ENCODE measurements at regions not wholly inside any gene's neighbourhood (a gene's known extent, or its start where the extent isn't known, plus 50 kb on each side); places are given as distances from the start of the nearest gene placed in this dataset.

DNA sequence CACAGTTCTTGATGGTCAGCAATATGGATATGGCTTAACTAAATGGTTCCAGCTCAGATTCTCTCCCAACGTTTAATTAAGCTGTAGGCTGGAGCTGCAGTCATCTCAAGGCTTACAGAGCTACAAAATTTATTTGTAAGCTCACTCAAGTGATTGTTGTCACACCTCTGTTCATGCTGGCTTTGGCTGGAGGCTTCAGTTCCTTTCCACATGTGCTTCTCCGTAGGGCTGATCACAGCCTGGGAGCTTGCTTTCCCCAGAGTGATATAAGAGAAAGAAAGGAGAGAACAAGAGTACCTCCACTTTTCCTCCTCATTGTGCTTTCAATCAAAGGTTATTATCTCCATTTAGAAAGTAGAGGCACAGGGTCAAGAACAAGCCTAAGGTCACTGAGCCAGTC, 182.7 kb upstream of the KCNN2 start:
- FAIRE-seq: no peak

GRCh38 chr5:114184006-114184405, 177.9 kb upstream of the KCNN2 start:
- FAIRE-seq: no peak

- FAIRE-seq: no peak
Observed at GRCh38 chr5:114185274-114185673, 176.6 kb upstream of the KCNN2 start.

DNA sequence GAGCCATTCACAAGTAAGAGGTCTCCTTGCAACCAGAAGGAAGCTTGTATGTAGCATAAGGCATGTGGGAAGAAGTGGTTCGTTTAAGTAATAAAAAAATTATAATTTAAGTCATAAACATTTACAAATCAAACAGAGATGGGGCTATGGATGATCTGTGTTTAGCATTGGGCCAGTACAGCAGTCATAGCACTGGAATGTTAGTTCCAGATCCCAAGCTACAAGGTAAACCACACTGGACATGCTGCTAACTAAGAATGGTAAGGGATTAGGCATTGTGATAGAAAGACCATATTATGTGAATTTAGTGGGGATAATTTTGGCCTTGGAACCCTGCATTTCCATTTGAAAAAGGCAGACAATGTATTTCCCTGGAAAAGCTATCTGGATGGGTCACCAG, 170.4 kb upstream of the KCNN2 start:
- FAIRE-seq: no peak

DNA sequence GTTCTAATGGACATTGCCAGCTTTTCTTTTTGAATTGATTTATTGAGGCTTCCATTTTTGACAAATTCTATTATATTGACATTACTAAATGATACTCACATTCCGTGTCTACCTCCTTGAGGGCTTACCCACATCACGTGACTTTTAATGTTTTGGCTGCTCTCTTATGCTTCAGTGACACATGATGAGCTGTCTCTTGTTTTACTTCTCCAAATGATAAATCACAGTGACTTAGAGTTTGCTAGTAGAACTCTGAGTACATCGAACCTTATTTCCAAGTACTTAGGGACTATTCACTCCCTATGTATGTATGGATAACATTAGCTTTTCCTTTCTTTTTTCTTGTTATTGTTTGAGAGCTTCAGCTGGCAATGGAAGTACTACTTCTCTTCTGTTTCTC, 169.8 kb upstream of the KCNN2 start:
- no peak for FAIRE-seq

GRCh38 chr5:114201332-114201731, 160.5 kb upstream of the KCNN2 start:
- FAIRE-seq: no peak

- FAIRE-seq: no peak
Observed at GRCh38 chr5:114204923-114205322, 156.9 kb upstream of the KCNN2 start.

DNA sequence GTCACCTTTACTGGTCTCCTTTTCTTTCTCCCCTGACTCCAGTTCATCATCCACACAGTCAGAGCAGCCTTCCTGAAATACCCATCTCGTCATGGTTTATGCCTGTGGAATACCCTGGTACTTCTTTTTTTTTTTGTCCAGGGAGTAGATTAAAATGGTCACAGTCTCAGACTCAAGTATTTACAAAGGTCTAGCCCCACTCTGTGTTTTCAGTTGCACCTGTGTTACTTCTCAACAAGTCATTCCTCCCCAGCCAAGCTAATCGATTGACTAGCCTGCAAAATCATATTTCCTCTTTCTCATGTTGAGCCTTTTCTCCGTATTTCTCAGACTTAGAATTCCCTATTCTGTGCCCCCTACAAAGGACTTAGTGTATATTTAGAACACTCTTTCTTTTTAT, 155.2 kb upstream of the KCNN2 start:
- no peak for FAIRE-seq

DNA sequence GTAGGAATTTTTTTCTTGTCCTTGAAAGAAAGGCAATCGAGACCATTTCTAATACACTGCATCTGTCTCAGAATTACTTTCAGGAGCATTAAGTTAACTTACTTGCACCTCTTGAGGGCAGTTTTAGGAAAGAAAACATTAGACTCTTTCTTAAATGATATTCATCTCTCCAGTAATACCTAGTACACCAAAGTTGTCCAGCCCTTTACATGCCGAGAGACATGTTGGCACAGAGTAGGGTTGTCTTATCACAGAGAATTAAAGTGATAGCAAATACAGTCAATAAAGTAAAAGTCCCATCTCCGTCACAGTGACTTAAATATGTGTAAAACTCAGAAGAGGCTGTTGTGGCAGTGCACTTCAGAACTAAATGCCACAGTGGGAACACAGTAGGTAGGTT, 154.3 kb upstream of the KCNN2 start:
- FAIRE-seq: no peak

- FAIRE-seq: no peak
Observed at GRCh38 chr5:114208120-114208519, 153.8 kb upstream of the KCNN2 start.

- FAIRE-seq: no peak
Observed at GRCh38 chr5:114208588-114208987, 153.3 kb upstream of the KCNN2 start.

DNA sequence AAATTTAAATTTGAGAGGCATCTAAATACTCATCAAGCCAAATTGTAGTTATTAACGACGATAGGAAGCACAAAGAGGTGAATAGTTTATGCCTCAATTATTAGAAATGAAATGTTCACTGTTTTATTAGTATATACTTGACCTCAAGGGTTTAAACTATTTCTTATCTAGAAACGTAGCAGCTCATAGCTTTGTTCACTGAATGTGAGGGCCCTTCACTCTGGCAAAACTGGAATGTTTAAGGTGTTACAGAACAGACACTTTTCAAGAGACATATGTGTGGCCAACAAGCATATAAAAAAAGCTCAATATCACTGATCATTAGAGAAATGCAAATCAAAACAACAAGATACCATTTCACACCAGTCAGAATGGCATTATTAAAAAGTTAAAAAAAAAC, 151.2 kb upstream of the KCNN2 start:
- FAIRE-seq: no peak

- FAIRE-seq: no peak
Observed at GRCh38 chr5:114221807-114222206, 140.1 kb upstream of the KCNN2 start.

- FAIRE-seq: no peak
Observed at GRCh38 chr5:114223866-114224265, 138.0 kb upstream of the KCNN2 start.

DNA sequence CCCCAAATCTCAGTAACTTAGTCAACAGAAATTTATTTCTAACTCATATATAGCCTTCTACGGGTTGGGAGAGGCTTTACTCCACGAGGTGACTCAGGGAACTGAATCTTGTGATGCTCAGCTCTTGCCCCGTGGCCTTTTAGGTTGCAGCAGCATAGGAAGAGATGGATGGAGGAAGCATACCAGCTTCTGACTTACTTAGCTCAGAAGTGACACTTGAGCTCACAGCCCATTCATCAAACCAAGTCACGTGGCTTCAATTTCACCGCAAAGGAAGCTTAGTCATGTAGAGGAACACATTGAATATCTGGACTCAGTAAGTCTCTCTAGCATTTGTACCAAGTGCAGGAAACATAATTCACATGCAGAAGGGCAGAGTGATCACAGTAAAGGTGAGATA, 124.1 kb upstream of the KCNN2 start:
- no peak for FAIRE-seq

DNA sequence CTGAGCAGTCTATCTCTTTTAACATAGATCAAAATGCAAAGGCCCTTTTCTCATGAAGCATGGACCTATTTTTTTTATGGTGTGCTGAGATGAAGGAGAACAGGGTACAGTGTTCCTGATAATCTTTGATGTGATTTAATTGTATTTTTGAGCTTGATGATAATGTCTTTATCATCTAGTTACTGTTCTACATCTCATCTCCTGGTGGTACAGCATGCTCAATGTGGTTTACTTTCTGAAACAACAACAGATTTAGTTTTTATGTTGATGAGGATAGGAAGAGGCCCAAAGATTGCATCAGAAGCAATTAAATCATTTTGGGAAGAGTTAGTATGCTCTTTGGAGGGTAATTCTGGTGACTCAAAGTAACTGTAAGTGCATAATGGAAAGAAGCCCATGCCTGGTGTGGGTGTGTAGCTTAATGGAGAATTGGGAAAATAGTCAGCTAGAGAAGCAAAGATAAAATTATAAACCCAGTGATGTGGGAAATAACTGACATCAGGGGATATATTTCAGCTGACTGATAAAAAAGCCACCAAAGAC, 123.0 kb upstream of the KCNN2 start:
- FAIRE-seq: no peak

GRCh38 chr5:114243281-114243971, 118.4 kb upstream of the KCNN2 start:
- FAIRE-seq: no peak

- FAIRE-seq: no peak
Observed at GRCh38 chr5:114243972-114244317, 117.9 kb upstream of the KCNN2 start.

DNA sequence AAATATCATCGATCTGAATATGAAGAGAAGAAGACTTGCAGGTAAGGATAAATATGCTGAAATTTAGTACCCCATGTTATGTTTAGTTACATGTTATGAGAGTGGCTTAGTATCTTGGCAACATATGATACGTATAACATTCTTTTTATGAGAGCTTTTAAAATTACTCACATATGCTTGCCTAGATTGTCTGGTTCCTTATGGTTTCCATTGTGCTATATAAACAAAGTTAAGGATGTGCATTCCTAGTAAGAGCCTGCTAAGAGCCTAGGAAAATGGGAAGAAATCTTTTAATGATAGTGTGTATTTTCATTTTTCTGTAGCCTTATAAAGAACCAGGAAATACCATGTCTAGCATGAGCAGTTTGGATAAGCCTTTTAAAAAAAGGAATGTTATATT, 112.0 kb upstream of the KCNN2 start:
- no peak for FAIRE-seq

- FAIRE-seq: no peak
Observed at GRCh38 chr5:114250536-114250935, 111.3 kb upstream of the KCNN2 start.

DNA sequence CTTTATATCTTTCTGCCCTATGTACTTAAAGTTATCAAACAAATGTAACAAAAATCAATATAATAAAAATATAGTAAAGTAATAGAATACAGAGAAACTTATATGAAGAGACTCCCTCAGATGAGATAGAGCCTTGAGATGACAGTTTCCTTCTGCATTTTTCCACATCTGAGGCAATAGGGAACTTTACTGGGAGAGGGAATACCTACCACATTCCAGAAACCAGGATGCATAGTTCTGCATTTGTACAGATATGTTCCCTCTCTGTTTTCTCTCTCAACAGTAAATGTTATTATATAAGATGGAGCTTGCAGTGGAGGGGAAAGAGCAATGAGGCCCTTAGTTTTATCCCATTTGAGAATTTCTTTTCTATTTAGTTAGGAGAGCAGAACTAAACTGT, 109.6 kb upstream of the KCNN2 start:
- FAIRE-seq: no peak

DNA sequence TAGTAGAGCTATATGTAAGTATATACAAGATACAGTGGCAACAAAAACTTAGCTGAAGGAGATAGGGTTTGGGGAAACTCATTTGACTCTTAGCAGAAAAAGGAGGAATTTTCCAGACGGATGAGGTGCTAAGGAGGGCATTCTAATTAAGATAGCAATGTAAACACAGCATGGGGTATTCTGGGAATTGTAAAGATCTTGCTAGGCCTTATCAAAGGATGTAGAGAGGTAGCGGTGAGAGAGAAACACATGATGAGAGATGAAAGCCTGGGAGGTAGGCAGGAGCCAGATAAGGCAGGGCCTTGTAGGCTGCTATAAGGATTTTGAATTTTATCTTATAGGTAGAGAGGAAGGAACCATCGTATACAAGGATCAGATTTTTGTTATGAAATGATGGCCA, 106.6 kb upstream of the KCNN2 start:
- no peak for FAIRE-seq

DNA sequence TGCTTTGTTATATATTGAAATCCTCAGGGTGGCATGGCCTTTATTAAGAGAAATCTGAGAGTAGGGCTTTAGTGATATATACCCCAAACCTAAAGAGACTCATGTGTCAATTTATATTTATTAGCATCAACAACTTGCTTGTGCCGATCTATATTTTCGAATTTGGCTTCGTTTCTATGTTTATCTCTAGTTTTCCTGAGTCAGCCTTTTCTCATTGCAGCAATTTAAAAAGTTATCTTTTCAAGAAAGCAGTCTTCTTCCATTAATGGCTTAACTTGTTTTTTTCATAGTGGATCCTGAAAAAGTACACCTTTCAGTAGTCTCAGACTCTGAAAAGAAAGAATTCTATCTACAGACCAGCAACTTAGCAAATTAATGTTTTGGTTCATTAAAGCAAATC, 99.9 kb upstream of the KCNN2 start:
- FAIRE-seq: no peak

GRCh38 chr5:114265432-114266060, 96.3 kb upstream of the KCNN2 start:
- no peak for FAIRE-seq

DNA sequence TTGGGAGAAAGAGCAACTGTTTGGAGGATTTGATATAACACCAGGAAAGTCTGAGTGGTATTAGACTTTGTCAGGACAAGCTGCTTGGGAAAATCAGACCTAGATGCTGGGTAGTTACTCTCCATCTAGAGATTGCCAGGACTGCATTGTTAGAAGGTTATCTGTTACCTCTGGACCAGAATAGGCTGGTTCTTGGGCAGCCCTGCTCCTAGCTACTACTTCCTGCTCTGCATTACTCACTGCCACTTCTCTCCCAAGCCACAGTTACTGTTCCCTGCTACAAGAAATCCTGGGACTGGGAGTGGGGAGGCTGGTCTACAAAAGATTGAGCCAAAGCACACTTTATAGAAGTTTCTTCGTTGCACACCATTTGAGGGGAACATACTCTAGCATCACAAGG, 95.5 kb upstream of the KCNN2 start:
- FAIRE-seq: no peak

All from endometrium (tissue), 2 donors.